ENCODE measurements at regions not wholly inside any gene's neighbourhood (a gene's known extent, or its start where the extent isn't known, plus 50 kb on each side); places are given as distances from the start of the nearest gene placed in this dataset.

DNA sequence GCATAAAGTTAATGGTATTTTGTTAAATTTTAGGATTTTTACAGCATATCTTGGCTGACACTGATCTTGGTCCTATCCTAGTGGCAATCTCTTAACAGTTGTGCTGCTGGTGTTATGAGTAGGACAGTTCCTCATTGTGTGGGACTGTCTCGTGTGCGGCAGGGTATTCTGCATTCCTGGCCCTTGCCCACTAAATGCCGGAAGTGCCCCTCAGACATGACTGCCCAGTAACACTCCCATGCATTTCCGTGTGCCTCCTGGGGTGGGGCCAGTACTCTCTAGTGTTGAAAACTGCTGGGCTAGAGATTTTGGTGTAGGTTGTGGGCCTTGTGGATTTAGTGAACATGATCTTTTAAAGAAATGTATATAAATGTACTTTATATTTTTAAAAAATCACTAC is 227.1 kb upstream of the DMRT1 start:
- TF ChIP-seq, protein P1, sequence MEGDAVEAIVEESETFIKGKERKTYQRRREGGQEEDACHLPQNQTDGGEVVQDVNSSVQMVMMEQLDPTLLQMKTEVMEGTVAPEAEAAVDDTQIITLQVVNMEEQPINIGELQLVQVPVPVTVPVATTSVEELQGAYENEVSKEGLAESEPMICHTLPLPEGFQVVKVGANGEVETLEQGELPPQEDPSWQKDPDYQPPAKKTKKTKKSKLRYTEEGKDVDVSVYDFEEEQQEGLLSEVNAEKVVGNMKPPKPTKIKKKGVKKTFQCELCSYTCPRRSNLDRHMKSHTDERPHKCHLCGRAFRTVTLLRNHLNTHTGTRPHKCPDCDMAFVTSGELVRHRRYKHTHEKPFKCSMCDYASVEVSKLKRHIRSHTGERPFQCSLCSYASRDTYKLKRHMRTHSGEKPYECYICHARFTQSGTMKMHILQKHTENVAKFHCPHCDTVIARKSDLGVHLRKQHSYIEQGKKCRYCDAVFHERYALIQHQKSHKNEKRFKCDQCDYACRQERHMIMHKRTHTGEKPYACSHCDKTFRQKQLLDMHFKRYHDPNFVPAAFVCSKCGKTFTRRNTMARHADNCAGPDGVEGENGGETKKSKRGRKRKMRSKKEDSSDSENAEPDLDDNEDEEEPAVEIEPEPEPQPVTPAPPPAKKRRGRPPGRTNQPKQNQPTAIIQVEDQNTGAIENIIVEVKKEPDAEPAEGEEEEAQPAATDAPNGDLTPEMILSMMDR (conservative IDR thresholded peaks at IDR 0.05; ENCODE audit: low read length): no peak
- TF ChIP-seq EZH2phosphoT487 (IDR thresholded peaks at IDR 0.05; ENCODE audit: borderline replicate concordance, low read depth, low read length): no peak

Measured in OCI-LY7 (cell line).